Stimulated activated CD4-positive, alpha-beta T cell treated with anti-CD3 and anti-CD28 coated beads, TNF-alpha, amount 100 ng/mL, for 48 hours (primary cell): ENCODE measurements at regions not wholly inside any gene's neighbourhood (a gene's known extent, or its start where the extent isn't known, plus 50 kb on each side); places are given as distances from the start of the nearest gene placed in this dataset.

Experiments used
- DNase-seq, 3 donors: peaks; one replicate each; pipeline ENCODE4 v3.0.0-alpha.2; 2020; ENCODE audit warnings: low read depth in 3 of 3

DNA sequence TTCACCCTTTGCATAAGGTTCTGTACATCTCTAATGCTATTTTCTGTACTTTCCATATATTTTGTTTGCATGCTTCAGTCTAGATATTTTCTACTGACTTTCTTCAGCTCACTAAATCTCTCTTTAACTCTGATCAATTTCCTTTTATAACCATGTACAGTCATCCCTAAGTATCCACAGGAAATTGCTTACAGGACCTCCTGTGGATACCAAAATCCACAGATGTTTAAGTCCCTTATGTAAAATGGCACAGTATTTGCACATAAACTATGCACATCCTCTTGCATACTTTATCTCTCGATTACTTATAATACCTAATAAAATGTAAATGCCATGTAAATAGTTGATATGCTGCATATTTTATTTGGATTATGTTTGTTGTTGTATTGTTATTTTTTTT is 442.1 kb downstream of the TLE4 start:
- no peak for DNase-seq

DNA sequence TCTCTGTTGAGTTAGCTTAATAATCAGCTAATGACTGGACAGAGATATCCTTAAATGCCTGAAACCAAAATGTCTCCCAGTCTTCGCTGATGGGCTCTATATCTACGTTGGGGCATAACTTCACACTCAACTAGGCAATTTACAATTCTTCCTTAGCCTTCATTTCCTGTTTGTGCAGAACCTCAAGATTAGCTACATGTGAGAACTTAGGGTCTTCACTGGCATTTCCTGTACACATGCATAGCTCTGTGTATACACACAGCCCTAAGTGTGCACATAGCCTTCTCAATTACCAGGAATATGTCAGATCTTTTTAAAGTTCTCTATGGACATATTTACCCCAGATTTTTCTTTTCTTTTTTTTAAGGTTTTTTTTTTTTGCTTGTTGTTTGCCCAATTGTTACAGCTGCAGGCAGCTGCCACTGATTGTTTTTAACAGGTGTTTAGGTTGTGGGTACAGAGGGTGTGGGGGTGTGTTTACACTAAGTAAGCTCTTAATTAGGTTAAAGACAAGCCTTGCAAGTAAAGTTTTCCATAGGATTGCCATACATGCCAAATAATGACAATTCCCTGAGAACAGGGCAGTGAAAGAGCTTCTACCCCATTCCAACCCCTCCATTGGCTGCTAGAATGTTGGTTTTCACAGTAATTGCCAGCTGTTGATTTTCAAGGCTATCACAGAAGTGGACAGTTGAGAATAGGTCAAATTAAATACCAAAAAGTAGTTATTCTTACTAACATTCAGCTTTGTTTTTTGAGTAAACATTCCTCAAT is 441.0 kb downstream of the TLE4 start:
- no peak for DNase-seq

DNA sequence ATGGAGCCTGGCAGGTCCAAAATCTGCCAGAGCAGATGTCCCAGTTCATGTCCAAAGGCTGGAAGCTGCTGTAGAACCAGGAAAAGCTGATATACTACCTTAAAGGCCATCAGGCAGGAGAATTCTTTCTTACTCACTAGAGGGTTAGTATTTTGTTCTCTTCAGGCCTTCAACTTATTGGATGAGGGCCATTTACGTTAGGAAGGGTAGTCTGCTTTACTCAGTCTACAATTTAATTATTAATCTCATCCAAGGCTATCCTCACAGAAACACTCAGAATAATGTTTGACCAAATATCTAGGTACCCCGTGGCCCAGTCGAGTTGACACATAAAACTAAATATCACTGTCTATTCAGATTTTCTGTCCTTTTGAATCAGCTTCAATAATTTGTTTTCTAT is 437.4 kb downstream of the TLE4 start:
- DNase-seq = no peak

DNA sequence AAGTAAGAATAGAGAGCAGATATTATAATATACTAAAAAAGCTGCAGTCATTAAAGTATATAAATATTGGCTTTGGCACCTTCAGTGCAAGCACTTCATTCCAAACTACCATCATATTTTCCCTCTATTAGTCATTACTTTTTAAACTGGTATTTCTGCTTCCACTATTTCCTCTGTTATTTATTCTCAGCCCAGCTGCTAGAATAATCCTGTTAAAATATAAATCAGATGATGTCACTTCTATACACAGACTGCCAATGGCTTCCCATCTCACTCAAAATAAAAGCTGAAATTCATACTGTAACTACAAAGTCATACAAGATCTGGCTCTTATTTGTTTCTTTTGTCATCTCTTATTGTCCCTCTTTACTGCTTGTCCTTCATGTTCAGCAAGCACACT is 432.9 kb downstream of the TLE4 start:
- no peak for DNase-seq

DNA sequence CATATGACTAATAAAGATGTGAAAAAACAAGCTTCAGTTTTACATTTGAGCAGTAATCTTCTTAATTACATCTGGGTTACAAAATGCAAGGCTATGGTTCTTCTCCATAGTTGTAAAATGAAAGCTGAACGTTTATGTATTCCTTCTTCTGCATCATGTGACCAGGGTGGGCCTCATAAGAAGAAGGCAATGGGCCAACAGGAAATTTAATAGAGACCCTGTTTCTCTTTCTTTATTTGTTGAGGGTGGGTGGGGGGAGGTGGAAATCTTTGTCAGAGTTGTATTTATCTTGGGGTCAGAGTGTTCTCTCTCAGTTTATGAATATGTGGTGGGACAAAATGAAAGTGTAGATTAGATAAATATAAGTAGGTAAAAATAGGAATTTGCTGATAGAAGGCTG is 418.8 kb downstream of the TLE4 start:
- no peak for DNase-seq

DNA sequence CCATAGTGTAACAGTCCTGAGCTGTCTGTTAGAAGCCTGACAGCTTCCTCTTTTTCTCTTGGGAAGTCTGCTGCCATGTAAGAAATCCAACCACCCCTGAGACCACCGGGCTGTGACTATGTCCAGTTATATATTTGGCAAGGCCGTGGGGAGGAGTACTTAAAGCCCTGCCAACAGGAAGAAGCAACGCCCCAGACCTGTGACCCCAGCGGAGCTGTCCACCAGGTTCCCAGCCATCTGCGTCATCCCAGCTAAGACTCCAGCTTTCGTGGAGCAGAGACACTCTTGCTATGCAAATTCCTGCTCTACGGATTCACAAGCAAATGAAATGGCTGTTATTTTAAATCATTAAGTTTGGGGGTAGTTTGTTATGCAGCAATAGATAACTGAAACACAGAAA is 417.3 kb downstream of the TLE4 start:
- no peak for DNase-seq

DNA sequence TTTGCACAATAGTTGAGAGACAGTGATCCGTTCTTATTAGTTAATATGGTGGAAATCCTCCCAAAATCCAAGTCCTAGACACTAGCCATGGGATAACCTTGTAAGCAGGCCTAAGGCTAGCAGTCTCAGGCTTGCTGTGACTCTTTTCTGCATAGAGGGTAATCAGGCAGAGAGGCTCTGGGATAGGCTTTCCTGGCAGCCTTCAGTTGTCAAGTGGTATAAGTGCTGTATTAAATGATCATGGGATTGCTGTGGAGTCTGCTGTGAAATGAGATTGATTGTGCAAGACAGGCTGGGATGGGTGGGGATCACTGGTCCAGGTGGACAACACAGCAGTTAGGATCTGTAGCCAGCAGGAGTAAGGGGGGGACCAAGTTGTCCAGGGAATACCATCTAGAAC is 416.4 kb downstream of the TLE4 start:
- DNase-seq = no peak

DNA sequence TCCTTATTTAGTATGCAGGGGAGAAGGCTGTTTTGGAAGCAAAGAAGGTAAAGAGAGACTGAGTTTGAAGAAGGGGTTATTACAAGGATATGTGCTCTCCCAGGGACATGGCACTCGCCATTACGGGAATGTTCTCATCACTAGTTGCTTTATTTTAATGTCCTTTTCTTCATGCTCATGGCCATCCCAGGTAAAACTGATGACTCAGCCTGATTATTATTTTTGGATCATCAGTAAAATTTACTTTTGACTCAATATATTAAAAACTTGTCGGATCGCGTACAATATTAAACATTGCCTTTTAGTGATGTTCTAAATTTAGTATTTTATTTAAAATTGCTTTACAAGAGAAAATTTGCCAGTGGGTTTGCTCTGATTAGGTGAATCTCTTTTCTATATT is 414.7 kb downstream of the TLE4 start:
- DNase-seq = no peak

DNA sequence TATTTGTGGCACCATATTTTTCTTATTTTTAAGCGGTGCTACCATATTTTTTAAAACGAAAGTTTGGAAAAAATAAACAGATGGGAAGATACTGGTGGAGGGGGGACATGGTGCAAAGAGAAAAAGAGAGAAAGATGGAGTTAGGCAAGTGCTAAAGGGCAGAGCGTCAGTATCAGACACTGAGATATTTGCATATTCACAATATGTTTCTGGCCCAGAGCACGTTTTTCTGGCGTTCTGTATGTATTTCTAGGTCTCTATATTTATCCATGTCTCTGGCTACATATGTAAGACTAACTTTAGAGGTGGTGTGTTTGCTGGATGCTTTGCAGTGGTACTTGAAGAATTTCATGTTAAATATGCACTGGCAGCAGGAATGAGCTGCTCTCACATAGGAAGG is 414.0 kb downstream of the TLE4 start:
- DNase-seq = no peak

DNA sequence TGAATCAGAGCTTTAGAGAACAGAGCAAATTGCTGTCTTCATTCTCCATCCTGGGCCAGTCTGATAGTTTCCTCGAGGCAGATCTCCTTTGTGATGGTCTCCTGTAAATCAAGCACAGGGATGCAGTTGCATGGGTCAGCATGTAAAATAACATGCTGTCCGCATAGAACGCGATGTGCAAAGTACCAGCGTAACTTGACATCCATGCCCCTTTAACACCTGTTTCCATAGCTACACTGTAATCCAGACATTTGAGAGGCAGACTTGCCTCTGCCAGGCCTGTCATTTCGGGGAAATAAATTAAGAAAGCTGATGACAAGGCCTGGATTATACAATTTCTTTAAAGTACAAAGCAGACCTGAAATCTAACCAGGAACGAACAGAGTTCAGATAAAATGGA is 413.5 kb downstream of the TLE4 start:
- DNase-seq = no peak

DNA sequence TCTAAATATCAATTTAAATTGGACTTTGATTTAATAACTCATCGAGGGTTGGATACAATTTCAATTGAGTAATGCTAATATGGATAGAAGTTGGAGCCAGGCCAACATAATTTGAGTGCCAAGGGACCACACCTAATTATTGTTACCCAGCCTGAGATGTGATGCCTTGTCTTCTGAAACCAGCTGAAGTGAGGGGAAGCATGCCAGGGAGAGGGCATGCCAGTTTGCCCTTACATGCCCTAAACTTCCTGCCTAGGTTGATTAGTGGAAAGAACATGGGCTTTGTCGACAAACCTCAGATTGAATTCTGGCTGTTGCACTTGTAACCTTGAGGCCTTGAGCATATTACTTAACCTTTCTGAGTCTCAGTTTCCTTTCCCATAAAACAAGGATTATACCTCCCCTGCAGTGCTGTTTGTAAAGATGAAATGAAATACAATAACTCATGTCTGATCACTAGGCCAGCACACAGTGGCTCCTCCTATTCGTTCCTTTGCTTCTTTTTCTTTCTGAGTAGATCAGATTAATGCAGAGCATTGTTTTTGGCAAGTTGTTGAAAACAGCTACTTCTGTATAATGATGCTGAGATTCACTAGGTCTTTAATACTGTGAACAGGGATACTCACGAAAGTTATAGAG is 412.8 kb downstream of the TLE4 start:
- no peak for DNase-seq

DNA sequence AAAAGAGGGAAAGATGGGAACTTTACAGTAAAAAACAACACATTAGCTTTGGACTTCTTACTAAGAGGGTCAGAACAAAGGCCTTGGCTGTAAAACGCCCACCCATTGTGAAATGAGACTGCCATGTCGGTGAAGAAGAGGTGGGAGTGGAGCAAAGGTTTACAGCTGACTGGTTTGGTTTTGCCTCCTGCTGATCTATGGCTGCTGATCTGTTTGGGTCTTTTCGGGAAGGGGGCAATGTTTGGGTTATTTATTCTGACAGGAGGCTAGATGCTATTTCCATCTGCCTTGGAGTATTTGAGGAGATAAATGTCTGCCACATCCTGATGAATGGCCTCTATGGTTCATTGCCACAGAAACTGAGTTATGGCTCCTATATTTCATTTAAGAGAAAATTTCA is 408.7 kb downstream of the TLE4 start:
- no peak for DNase-seq

DNA sequence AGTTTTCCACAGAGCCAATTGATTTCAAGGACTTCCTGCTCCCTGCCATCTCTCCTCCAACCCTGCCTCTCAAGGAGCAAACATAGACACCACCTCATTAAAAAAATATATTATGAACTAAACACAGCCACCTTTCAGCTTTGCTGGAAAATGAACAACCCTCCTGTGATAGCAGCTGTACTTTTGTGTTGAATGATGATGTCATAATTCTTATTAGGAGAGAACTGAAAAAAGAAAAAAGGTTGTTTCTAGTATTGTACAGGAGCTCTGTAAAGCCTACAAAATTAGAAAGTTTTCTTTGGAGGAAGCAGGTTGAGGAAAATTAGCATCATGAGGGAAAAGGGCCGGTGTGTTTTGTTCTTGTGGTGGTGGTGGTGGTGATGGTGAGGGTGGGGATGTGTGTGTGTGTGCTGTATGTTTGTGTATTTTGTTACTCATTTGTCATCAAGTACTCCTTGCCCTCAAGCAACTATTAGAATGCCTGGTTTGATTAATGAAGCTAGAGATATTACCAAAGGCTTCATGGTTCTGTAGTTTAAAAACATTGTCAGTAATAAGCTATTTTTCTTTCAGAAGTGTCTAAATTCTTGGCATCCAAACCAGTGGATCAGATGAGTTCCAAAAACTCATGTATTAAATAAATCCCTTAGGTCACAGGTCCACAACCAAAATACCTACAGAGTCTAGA is 405.9 kb downstream of the TLE4 start:
- DNase-seq = no peak

DNA sequence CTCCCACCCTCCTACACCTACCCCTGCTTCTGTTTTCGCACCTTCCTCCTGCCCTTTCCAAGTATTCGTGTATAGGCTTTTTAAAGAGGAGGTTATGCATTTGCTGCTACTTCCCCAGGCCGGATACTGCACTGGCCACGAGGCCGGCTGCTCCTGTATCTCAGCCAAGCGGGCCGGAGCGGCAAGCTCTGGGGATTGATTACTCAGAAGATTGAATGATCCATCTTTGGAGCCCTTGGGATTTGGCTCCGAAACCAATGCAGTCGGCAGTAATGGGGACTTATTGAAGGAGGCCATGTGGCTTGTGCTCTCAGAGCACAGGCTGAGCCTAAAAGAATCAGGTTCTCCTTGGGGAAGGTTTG is 405.3 kb downstream of the TLE4 start:
- no peak for DNase-seq

DNA sequence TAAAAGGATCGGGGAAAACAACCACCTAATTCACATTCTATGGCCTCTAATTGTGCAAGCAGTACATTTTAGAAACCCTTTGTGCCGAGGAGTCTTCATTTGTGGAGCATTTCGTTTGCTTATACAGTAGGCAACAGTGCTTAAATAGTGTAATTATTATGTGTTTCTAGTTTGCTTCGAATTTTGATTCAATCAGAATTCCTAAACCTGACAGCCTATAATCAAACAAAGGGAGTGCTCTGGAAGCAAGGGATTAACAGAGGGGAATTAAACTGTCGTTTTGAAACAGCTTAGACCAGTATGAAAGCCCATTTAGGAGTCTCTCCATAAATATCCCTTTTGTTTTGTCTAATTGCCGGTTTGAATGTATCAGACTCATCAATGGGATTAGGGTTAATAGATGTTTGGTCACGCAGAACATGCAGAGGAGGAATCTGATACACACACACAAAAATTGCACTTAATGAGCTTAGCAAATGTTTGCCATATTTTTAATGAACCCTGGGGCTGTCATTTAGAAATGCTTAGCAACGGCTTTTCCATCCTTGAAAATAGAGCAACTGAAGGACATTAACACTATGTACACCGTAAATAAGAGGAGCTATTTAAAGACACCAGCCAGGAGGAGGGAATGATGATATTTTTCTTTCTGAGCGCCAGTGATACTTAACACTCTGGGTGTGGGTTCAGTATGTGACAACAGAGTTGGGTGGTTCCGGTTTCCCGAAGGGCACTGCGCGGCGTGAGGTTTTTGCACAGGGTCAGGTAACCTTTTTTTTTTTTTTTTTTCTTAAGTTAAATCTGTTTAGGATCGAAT is 404.7 kb downstream of the TLE4 start:
- no peak for DNase-seq

DNA sequence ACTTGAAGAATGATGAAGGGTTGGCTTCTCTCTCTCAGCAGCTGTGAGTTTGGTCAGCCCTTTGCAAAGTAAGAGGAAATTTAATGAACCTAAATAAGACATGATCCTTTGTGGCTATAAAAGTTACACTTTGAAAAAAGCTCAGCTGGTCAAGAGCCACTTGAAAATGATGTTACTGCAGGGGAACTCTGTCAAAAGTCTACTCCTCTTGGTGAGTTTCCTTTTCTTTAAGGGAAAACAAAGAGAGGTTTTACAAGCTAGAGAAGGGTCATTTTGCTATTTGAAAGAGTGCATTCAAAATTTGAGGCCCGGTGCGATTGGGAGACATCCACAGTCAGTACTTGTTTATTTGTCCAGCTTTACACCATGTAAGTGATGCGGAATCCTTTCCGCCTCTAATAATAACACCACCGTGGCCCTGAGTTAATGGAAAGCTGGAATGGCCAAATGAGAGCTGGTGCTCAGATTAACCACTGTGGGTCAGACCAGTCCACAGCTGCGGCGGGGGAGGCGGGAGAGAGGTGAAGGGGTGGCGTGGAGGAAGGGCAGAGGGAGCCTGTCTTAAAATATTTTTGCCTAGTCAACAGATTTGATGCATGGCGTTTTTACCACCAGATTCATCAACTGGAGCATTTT is 404.0 kb downstream of the TLE4 start:
- no peak for DNase-seq

DNA sequence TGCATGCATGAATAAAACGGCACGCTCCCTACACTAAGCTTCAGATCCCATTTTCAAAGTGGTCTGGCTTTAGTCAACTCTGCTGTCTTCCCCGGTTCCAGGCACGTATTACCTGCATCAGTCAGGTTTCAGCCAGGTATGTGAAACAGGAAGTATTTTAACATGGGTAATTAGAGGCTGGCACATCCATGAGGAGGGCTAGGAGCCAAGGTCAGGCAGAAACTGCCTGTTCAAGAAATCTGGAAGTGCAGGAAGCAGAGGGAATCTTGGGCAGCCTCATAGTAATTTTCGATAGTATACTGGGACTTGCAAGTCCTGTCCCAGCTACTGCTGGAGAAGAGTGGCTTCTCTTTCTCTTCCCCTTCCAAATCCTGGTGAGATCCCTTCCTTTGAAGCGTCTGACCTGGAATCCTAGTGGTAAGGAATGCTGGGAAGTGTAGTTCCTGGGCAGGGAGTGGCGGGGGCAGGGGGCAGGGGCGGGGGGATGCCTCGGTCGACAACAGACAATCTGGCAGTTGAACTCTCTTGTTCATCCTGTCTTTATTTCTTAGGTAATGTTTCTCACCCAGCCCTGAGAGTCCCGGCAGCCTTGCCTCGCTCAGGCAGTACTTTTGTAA is 403.1 kb downstream of the TLE4 start:
- DNase-seq = no peak

DNA sequence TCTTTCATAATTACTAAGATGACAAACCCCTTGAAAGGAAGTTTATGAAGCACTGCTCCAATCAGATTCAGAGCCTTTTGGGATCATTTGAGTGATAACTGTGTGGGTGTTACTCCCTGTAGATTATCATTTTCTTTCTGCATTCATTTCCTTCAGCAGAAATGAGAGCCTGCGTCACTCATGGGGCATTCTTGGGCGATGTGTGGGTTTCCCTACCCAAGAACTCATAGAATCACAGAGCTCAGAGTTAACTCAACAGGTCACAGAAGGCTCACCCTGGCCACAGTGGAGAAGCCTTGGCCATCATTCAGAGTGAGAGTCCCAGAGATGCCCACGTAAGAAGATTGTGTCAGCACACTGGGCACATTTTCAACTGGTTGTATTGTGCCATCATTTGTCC is 401.9 kb downstream of the TLE4 start:
- DNase-seq = no peak

DNA sequence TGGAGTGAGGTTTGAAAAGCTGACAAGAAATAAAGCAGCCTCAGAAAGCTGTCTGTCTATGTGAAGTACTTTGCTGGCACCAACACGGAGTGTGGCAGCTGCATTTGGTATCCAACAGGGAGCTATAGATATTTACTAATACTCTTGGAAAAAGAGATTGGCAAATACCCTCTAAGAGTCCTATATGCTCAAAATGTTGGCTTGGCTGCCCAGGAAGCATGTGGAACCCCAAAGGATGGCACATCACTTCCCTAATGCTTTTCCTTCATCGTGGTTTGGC is 398.3 kb downstream of the TLE4 start:
- no peak for DNase-seq

DNA sequence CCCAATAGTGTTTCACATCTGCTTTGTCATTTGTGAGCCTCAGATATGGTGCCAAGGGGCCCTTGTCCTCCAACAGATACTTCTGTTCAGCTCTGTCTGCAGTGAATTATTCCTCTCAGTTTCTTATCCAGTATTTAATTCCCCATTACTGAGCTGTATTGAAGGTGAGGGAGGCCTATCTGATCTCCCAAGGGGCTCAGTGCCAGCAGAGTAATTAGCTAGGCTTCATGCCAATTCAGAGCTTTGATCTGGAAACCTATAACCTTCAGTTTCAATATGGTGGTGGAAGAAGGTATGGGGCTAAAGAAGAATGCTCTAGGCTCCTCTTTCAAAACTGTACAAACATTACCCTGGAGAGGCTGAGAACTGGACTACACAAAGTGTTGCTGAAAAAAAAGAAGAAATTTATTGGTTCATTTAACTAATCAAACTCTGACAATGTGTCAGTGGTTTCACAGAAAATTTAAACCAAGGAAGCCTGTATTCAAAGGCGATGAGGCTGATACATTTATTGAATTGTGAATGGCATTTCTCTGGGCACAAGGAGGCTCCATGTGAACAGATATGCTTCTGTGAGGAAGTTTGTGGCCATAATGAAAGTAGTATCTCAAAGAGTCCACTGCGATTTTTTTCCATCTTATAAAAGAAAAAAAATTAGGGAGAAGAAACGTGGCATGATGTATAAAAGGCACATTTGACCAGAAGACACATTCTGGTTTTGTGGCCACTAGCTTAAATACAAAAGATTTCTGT is 397.8 kb downstream of the TLE4 start:
- no peak for DNase-seq

DNA sequence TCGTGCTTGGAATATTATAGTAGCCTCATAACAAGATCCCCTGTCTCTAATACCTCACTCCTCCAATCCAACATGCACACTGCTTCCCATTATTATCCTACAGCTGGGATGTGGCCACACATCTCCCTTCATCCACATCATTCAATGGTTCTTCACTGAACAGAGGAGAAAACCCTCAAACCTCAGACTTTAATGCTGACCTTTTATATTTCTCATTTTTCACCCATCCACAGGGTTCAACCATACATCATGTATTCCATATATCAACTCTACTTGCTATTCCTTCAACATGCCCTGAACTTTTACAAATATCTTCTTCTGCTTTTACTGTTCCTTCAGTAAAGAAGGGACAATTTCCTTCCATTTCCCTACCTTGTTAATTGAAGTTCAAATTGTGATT is 396.8 kb downstream of the TLE4 start:
- no peak for DNase-seq
